Tibial nerve (tissue), 4 donors: ENCODE measurements at regions not wholly inside any gene's neighbourhood (a gene's known extent, or its start where the extent isn't known, plus 50 kb on each side); places are given as distances from the start of the nearest gene placed in this dataset.

ENCODE experiments used
- EP300 ChIP-seq, 2 donors: sonication (generic); formaldehyde crosslinking; IDR thresholded peaks; one replicate each; pipeline ENCODE4 v1.6.1; 2017; ENCODE audit warnings: antibody characterized with exemption in 2 of 2, mild to moderate bottlenecking in 1 of 2
- POLR2A ChIP-seq, 2 donors: fragments of 450-650 bp; IDR thresholded peaks; one replicate each; pipeline ENCODE4 v1.6.1; 2017; ENCODE audit warnings: antibody characterized with exemption in 2 of 2, mild to moderate bottlenecking in 2 of 2, moderate library complexity in 2 of 2
- TF ChIP-seq, protein P1 (sequence below), 5 experiments: fragments of 200-600 bp in 3 of 5; fragments of 450-650 bp in 2 of 5; sonication (generic) in 3 of 5; IDR thresholded peaks; one replicate each; pipeline ENCODE4 v1.5.1; 2016 to 2019; ENCODE audit warnings: antibody characterized with exemption in 5 of 5, mild to moderate bottlenecking in 3 of 5, moderate library complexity in 2 of 5

DNA sequence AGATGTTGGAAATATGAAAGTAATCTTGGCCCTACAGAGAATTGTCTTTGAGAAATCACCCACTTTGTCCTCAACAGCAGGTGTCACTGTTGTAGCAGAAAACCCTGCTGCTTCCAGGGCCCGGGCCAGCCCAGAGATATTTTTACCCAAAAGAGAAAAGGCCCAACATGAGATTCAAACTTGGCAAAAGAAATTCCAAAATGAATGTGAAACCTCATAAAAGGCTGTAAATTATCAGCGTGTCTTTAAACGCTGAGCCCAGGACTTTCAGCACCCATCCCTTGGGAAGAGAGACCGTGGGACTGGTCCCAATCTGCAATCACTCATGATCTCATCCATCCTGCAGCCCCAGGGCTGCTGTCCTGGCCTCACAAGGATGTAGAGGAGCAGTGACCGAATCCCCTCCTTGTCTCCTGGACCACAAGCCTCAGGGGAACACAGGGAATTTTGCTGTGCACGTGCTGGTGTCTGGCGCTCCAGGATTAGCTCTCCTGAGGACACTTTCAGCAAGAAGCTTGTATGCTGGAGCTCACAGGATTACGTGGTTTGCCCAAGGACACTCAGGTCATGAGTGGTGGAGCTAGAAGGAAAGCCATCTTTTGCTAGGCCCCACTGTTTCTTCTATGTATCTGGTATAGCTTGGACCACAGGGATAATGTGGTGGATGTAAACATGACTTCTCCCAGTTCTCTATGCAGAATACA lies 202.1 kb downstream of the RNF144A start:
- TF ChIP-seq, protein P1, sequence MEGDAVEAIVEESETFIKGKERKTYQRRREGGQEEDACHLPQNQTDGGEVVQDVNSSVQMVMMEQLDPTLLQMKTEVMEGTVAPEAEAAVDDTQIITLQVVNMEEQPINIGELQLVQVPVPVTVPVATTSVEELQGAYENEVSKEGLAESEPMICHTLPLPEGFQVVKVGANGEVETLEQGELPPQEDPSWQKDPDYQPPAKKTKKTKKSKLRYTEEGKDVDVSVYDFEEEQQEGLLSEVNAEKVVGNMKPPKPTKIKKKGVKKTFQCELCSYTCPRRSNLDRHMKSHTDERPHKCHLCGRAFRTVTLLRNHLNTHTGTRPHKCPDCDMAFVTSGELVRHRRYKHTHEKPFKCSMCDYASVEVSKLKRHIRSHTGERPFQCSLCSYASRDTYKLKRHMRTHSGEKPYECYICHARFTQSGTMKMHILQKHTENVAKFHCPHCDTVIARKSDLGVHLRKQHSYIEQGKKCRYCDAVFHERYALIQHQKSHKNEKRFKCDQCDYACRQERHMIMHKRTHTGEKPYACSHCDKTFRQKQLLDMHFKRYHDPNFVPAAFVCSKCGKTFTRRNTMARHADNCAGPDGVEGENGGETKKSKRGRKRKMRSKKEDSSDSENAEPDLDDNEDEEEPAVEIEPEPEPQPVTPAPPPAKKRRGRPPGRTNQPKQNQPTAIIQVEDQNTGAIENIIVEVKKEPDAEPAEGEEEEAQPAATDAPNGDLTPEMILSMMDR (IDR thresholded peaks at IDR 0.05): peak in 4 of 5 experiments; percentile 22 to 43 (median 24)
- TF ChIP-seq POLR2A (IDR thresholded peaks at IDR 0.05): no peak
- no peak for TF ChIP-seq EP300 (IDR thresholded peaks at IDR 0.05)
